ENCODE measurements at regions not wholly inside any gene's neighbourhood (a gene's known extent, or its start where the extent isn't known, plus 50 kb on each side); places are given as distances from the start of the nearest gene placed in this dataset.

GRCh38 chr2:117553448-117553847 is 261.0 kb upstream of the DDX18 start:
- Histone ChIP-seq H3K14ac (replicated peaks; ENCODE audit: low read depth, low read length) (no peak overlapping the region), H3K27me3 (ENCODE audit: control insufficient read depth, insufficient read depth, low read length) (no peaks in the 10 kb centered on the region), H2AFZ (replicated peaks; ENCODE audit: low read length, poor library complexity) (no peak overlapping the region), H3K9me3 (ENCODE audit: control insufficient read depth, insufficient read depth, low read length) (peaks cover 2% of the 10 kb centered on the region; the same call in 1 of the 2 replicates), H2AK9ac (replicated peaks; ENCODE audit: low read depth, low read length, poor library complexity) (no peak overlapping the region), H4K5ac (ENCODE audit: low read depth, low read length) (no peak overlapping the region), H3K27ac (ENCODE audit: insufficient read depth, low read length) (no peak overlapping the region), H3K9me1 (ENCODE audit: insufficient read depth, low read length) (no peaks in the 10 kb centered on the region), H3K4ac (ENCODE audit: low read depth, low read length) (no peak overlapping the region), H3K4me2 (ENCODE audit: low read depth, low read length) (no peak overlapping the region), H4K91ac (ENCODE audit: insufficient read depth, low read depth, low read length) (no peak overlapping the region), H3K56ac (ENCODE audit: extremely low read depth, insufficient read depth, low read length) (no peak overlapping the region), H3K9ac (ENCODE audit: low read depth, low read length) (no peak overlapping the region), H3K18ac (ENCODE audit: low read depth, low read length) (no peak overlapping the region), H3K23ac (ENCODE audit: low read depth, low read length) (no peak overlapping the region), H4K8ac (ENCODE audit: low read depth in 2 of 2, low read length in 2 of 2) (no peak overlapping the region), H4K20me1 (ENCODE audit: insufficient read depth, low read length) (no peaks in the 10 kb centered on the region), H2BK15ac (ENCODE audit: low read depth, low read length) (no peak overlapping the region), H3K36me3 (ENCODE audit: control insufficient read depth, insufficient read depth, low read length) (no peaks in the 10 kb centered on the region), H2BK5ac (ENCODE audit: low read depth, low read length, poor library complexity, severe bottlenecking) (no peak overlapping the region), H3K4me1 (ENCODE audit: control insufficient read depth, insufficient read depth, low read length) (no peaks in the 10 kb centered on the region), H2BK20ac (ENCODE audit: low read depth, low read length) (no peak overlapping the region), H2AK5ac (ENCODE audit: low read depth, low read length) (no peak overlapping the region), H3K79me1 (ENCODE audit: low read depth in 1 of 2, low read length in 2 of 2) (no peaks in the 10 kb centered on the region), H3K4me3 (ENCODE audit: insufficient read depth, low read depth, low read length) (no peak overlapping the region), H2BK120ac (ENCODE audit: low read depth, low read length) (no peak overlapping the region)
- CTCF ChIA-PET: no interaction called here
- TF ChIP-seq CTCF (conservative IDR thresholded peaks at IDR 0.05; ENCODE audit: low read depth, low read length) (no peak), NFE2L2 (IDR thresholded peaks at IDR 0.05; ENCODE audit: low read depth, low read length) (no peak), USF2 (IDR thresholded peaks at IDR 0.05; ENCODE audit: low read depth, low read length) (no peak), CHD1 (IDR thresholded peaks at IDR 0.05; ENCODE audit: low read depth, low read length) (no peak), RFX5 (IDR thresholded peaks at IDR 0.05; ENCODE audit: low read depth, low read length) (no peak), POLR2A (IDR thresholded peaks at IDR 0.05; ENCODE audit: low read depth, low read length) (no peak), ELK1 (IDR thresholded peaks at IDR 0.05; ENCODE audit: borderline replicate concordance, low read depth, low read length) (no peak), MXI1 (IDR thresholded peaks at IDR 0.05; ENCODE audit: borderline replicate concordance, low read depth, low read length) (no peak), FOS (IDR thresholded peaks at IDR 0.05; ENCODE audit: low read depth, low read length) (no peak), MAZ (IDR thresholded peaks at IDR 0.05; ENCODE audit: borderline replicate concordance, low read depth, low read length) (no peak), RCOR1 (IDR thresholded peaks at IDR 0.05; ENCODE audit: insufficient replicate concordance, low read length) (no peak), CEBPB (IDR thresholded peaks at IDR 0.05; ENCODE audit: low read depth, low read length) (no peak), MAFK (IDR thresholded peaks at IDR 0.05; ENCODE audit: low read depth, low read length) (no peak), RAD21 (IDR thresholded peaks at IDR 0.05; ENCODE audit: low read length) (no peak), SMC3 (IDR thresholded peaks at IDR 0.05; ENCODE audit: low read depth, low read length) (no peak), BHLHE40 (IDR thresholded peaks at IDR 0.05; ENCODE audit: low read depth, low read length) (no peak)
- intact Hi-C loops (cut with micrococcal nuclease): no loop called here
- no peak for DNase-seq
- no CpG with 5 or more reads among the region's 4 CpGs for WGBS, 2 experiments (ENCODE audit: extremely low coverage in 2 of 2, insufficient read length in 1 of 2)
- dilution Hi-C loops (cut with HindIII; ENCODE audit: low sequenced_read_pairs, unreplicated experiment): no loop called here
- POLR2A ChIA-PET (ENCODE audit: unreplicated experiment): no interaction called here
- BruUV-seq (replicated peaks): no TSS peak
- in situ Hi-C loops (cut with MboI; ENCODE audit: low sequenced_read_pairs): no loop called here
- no peak for ATAC-seq (ENCODE audit: low read depth)
